Mononuclear cell (primary cell): ENCODE measurements at regions not wholly inside any gene's neighbourhood (a gene's known extent, or its start where the extent isn't known, plus 50 kb on each side); places are given as distances from the start of the nearest gene placed in this dataset.

ENCODE experiments used
- H3K27me3 ChIP-seq: 2 replicates; pipeline ENCODE4 v1.6.0; 2011; ENCODE audit warnings: low read length, control low read depth; ENCODE audit not compliant: insufficient read depth
- H3K4me1 ChIP-seq: 2 replicates; pipeline ENCODE4 v1.5.1; 2011; ENCODE audit warnings: mild to moderate bottlenecking, low read length, control low read depth; ENCODE audit not compliant: insufficient read depth
- H3K4me3 ChIP-seq: 2 replicates; pipeline ENCODE4 v1.5.1; 2011; ENCODE audit warnings: mild to moderate bottlenecking, low read length, moderate library complexity
- H3K9me3 ChIP-seq: 2 replicates; pipeline ENCODE4 v1.5.1; 2011; ENCODE audit warnings: low read depth, mild to moderate bottlenecking, control low read depth, low read length

GRCh38 chr12:107462428-107463332, 222.9 kb upstream of the PWP1 start:
- Histone ChIP-seq H3K9me3 (no peaks in the 10 kb centered on the region), H3K4me1 (peaks cover 12% of the 10 kb centered on the region), H3K27me3 (no peaks in the 10 kb centered on the region), H3K4me3 (no peak overlapping the region)

GRCh38 chr12:107464644-107465043, 221.0 kb upstream of the PWP1 start:
- H3K9me3 ChIP-seq, result no peaks in the 10 kb centered on the region
- no peak overlapping the region for H3K4me3 ChIP-seq
- peaks cover 12% of the 10 kb centered on the region for H3K4me1 ChIP-seq
- no peaks in the 10 kb centered on the region for H3K27me3 ChIP-seq

GRCh38 chr12:107465625-107466024, 220.0 kb upstream of the PWP1 start:
- Histone ChIP-seq H3K4me3 (no peak overlapping the region), H3K9me3 (no peaks in the 10 kb centered on the region), H3K27me3 (no peaks in the 10 kb centered on the region), H3K4me1 (peaks cover 12% of the 10 kb centered on the region)

- Histone ChIP-seq H3K27me3 (no peaks in the 10 kb centered on the region), H3K4me3 (no peak overlapping the region), H3K9me3 (no peaks in the 10 kb centered on the region)
Observed at GRCh38 chr12:107467716-107468115, 217.9 kb upstream of the PWP1 start.

GRCh38 chr12:107468182-107468581, 217.4 kb upstream of the PWP1 start:
- no peak overlapping the region for H3K4me3 ChIP-seq
- H3K9me3 ChIP-seq, result no peaks in the 10 kb centered on the region
- H3K27me3 ChIP-seq, result no peaks in the 10 kb centered on the region
- H3K4me1 ChIP-seq, result no peaks in the 10 kb centered on the region

More at GRCh38 chr12:107467716-107468115, 217.9 kb upstream of the PWP1 start:
- no peaks in the 10 kb centered on the region for H3K4me1 ChIP-seq

GRCh38 chr12:107469011-107469410, 216.6 kb upstream of the PWP1 start:
- Histone ChIP-seq H3K4me1 (no peaks in the 10 kb centered on the region), H3K27me3 (no peaks in the 10 kb centered on the region), H3K4me3 (no peak overlapping the region), H3K9me3 (no peaks in the 10 kb centered on the region)

GRCh38 chr12:107470645-107471044, 215.0 kb upstream of the PWP1 start:
- H3K4me1 ChIP-seq, result peaks cover 6% of the 10 kb centered on the region
- no peaks in the 10 kb centered on the region for H3K27me3 ChIP-seq
- H3K4me3 ChIP-seq, result no peak overlapping the region
- H3K9me3 ChIP-seq, result no peaks in the 10 kb centered on the region

DNA sequence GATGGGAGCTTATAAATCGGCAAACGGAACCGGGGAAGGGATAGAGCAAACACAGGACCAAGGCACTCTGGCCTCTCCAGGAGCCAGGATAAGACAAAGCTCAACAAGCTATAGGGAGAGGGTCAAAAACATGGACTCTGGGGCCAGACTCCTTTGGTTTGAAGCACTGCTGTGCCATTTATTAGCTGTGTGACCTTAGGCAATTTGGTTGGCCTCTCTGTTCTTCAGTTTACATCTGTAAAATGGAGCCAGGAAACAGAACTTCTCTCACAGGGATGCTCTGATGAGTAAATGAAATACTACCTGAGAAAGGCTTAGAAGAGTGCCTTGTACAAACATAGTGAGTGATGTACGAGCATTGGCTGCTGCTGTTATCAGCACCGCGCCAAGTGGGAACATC, 213.3 kb upstream of the PWP1 start:
- H3K4me1 ChIP-seq, result peaks cover 13% of the 10 kb centered on the region
- H3K4me3 ChIP-seq, result no peak overlapping the region
- H3K9me3 ChIP-seq, result no peaks in the 10 kb centered on the region
- no peaks in the 10 kb centered on the region for H3K27me3 ChIP-seq

- H3K9me3 ChIP-seq, result no peaks in the 10 kb centered on the region
- peaks cover 13% of the 10 kb centered on the region for H3K4me1 ChIP-seq
- no peaks in the 10 kb centered on the region for H3K27me3 ChIP-seq
- H3K4me3 ChIP-seq, result no peak overlapping the region
Observed at GRCh38 chr12:107474099-107474498, 211.5 kb upstream of the PWP1 start.

DNA sequence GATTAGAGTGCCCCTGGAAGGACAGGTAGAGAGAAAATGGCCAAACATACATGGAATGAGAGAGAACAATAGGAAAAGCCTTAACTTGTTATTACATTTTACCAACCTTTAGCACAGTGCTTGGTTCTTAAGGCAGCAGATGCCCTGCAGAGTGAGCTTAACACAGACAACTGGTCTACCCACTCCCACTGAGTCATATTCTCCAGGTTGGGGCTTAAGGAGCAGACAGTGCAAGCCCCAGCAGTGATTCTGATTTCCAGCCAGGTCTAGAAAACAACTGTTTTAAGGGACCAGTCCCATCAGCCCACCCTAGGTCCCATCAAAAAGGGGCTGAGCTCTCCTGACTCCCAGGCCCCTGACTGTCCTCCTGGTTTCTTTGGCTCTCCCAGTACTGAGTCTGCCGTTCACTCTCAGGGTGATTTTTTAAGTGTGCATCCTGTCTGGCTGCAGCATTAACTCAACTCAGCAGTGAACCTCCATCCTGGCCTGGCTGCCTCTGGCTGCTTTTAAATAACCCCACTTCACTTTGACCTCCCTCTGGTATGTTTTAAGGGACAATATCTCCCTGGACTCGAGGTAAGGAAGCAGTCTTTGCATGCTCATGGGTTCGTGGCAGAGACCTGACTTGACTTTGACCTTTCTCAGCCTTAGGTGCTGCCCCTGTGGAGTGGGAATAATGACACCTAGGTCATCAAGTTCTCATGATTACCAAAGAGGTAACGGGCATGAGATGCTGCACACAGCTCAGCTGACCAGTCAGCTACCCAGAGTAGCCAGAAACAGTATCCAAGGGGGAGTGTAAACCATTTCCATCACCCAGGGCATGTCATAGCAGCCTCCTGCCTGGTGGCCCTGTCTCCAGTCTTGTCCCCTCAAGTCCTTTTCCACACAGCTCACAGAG, 210.7 kb upstream of the PWP1 start:
- Histone ChIP-seq H3K4me1 (peaks cover 13% of the 10 kb centered on the region), H3K9me3 (no peaks in the 10 kb centered on the region), H3K27me3 (no peaks in the 10 kb centered on the region), H3K4me3 (no peak overlapping the region)

DNA sequence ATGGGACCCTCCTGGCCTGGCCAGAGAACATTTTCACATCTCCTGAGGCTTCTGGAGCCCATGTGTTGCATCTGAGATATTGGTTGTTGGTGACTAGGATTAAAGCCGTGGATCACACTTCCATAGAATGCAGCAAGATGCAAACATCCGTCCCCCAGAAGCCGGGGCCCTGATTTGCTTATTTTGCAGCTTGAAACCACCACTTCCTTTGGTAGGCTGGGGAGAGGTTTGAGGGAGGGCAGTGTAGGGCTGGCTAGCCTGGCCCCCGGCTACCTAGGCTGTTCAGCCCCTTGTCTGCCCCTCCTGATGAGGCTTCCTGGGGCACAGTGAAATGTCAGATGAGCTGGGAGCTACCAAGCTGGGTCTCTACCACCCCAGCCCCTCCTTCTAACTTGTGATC, 209.7 kb upstream of the PWP1 start:
- H3K4me3 ChIP-seq, result no peak overlapping the region
- H3K9me3 ChIP-seq, result no peaks in the 10 kb centered on the region
- peaks cover 13% of the 10 kb centered on the region for H3K4me1 ChIP-seq
- no peaks in the 10 kb centered on the region for H3K27me3 ChIP-seq

DNA sequence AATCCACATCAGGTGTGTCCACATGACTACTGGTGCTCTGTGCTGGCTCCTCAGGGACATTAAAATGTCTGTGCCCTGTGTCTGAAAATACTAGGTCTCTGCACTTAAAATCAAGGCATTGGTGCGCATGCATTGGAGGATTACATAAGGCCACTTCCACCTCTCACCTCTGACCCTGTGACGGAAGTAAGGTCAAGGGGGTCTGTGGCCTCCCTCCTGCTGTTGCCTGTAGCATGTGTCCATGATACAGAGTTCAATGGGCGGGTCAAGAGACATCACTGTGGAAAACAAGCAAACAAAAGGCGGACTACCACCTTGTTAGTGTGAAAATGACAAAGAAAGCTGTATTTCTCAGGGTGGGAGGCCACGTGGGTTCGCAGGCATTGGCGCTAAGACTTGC, 208.6 kb upstream of the PWP1 start:
- Histone ChIP-seq H3K9me3 (no peaks in the 10 kb centered on the region), H3K27me3 (no peaks in the 10 kb centered on the region), H3K4me3 (no peak overlapping the region), H3K4me1 (peaks cover 13% of the 10 kb centered on the region)

GRCh38 chr12:107477947-107478610, 207.5 kb upstream of the PWP1 start:
- no peaks in the 10 kb centered on the region for H3K27me3 ChIP-seq
- no peaks in the 10 kb centered on the region for H3K9me3 ChIP-seq
- no peak overlapping the region for H3K4me3 ChIP-seq
- peaks cover 13% of the 10 kb centered on the region for H3K4me1 ChIP-seq

GRCh38 chr12:107478881-107479280, 206.7 kb upstream of the PWP1 start:
- Histone ChIP-seq H3K9me3 (no peaks in the 10 kb centered on the region), H3K27me3 (no peaks in the 10 kb centered on the region), H3K4me3 (no peak overlapping the region), H3K4me1 (peaks cover 13% of the 10 kb centered on the region)
